NCI-H2171 treated with DMSO at 0.1 percent for 48 hours (cell line): ENCODE measurements at regions not wholly inside any gene's neighbourhood (a gene's known extent, or its start where the extent isn't known, plus 50 kb on each side); places are given as distances from the start of the nearest gene placed in this dataset.

Experiments
- DNase-seq: peaks from one replicate; lab custom pipeline; 2025; lab: John Stamatoyannopoulos, UW

GRCh38 chr1:234989479-234990327 is 138.9 kb downstream of the TOMM20 start:
- DNase-seq: no peak

DNA sequence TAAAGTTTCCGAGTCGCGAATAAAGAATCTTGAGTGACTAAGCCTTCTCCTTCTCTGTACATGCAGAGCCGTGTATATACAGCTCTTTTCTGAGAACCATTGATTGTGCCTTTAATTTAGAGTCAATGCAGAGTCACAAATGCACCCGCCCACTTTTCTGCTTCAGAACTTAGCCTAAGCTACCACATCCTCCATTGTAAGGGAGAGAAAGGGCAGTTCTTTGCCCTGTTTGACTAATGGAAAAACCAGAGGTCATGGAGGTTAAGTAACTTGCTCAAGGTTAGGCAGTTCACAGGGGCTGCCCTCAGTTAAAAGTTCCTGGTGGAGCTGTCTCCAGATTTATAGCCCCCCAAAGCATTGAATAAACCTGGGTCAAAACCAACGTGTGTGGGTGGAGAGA is 139.6 kb downstream of the TOMM20 start:
- DNase-seq: no peak

DNA sequence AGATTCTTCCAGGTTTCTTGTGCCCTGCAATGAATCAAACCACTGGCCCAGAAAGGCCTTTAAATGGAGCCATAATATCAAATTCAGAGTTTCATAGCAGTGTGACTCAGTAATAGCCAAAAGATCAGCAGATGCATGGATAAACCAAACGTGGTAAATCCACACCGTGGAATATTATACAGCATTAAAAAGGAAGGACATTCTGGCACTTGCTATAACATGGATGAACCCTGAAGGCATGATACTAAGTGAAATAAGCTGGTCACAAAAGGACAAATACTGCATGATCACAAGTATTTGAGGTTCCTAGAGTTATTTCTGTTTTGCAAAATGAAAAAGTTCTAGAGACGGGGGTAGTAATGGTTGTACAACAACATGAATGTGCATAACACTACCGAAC is 140.1 kb downstream of the TOMM20 start:
- no peak for DNase-seq

- no peak for DNase-seq
Measured at GRCh38 chr1:234988155-234988517, 140.5 kb downstream of the TOMM20 start.

GRCh38 chr1:234987415-234988154 is 141.1 kb downstream of the TOMM20 start:
- DNase-seq: no peak

GRCh38 chr1:234986750-234987414 is 141.8 kb downstream of the TOMM20 start:
- DNase-seq: no peak

DNA sequence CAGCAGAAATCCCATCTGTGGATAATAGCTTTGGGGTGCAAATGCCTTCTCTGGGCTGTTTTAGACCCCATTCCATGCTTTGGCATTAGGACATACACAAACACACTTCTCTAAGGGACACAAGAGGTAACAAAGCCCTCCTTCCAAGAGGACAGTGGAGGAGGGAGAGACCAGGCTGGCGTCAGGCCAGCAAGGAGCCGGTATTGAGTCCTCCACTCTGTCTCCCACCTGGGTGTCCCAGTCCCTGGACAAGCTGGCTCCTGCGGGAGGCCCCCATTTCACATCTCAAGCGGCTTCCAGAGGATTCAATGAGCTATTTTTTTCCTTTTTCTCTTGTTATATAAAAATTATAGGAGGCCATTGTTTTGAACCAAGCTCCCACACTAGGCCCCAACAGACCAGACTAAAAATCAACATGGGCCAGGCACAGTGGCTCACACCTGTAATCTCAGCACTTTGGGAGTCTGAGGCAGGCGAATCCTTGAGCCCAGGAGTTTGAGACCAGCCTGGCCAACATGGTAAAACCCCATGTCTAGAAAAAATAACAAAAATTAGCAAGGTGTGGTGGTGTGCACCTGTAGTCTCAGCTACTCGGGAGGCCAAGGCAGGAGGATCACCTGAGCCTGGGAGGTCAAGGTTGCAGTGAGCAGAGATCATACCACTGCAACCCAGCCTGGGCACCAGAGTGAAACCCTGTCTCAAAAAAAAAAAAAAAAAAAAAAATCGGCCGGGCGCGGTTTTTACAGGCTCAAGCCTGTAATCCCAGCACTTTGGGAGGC is 142.9 kb downstream of the TOMM20 start:
- no peak for DNase-seq

GRCh38 chr1:234985007-234985370 is 143.6 kb downstream of the TOMM20 start:
- no peak for DNase-seq

DNA sequence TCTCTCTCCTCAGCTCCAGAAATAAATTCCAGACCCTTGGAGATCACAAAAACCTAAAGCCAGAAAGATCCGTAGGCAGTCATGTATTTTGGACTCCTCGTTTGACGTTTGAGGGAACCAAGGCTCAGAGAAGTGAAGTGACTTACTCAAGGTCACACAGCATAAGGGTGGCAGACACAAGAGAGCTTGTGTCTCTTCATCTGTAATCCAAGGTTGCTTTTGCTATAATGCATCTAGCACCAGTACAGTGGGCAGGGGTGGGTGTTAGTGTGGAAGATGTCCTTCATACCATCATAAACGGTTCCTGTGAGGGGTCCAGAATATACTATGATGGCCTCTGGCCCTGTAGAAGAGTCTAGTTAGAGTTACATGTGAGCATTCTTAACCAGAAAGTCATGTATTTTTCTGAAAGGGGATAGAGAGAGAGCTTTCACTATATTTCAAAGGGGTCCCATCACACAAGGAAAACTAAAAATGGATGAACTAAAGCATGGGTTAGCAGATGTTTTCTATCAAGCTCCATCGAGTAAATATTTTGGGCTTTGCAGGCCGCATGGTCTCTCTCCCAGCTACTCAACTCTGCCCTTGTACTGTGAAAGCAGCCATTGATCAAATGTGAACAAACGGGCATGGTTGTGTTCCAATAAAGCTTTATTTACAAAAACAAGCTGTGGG is 144.9 kb downstream of the TOMM20 start:
- DNase-seq: no peak

DNA sequence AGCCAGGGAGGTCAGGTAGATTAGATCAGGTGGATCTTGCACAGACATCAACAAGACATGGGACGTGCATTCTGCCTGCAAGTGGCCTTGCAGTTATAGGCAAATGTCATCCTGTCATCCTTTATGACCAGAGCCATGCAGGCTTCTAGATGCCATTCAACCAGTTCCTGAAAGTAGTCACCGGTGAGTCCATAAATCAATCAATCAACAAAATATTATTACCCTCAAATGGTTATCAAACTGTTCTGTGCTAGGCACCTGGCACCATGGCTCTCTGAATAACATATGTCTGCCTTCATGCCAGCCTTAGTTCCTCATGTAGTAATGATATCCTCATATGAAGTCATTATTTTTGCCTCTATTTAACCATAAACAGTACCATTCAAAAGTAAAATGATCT is 146.9 kb downstream of the TOMM20 start:
- DNase-seq: no peak

DNA sequence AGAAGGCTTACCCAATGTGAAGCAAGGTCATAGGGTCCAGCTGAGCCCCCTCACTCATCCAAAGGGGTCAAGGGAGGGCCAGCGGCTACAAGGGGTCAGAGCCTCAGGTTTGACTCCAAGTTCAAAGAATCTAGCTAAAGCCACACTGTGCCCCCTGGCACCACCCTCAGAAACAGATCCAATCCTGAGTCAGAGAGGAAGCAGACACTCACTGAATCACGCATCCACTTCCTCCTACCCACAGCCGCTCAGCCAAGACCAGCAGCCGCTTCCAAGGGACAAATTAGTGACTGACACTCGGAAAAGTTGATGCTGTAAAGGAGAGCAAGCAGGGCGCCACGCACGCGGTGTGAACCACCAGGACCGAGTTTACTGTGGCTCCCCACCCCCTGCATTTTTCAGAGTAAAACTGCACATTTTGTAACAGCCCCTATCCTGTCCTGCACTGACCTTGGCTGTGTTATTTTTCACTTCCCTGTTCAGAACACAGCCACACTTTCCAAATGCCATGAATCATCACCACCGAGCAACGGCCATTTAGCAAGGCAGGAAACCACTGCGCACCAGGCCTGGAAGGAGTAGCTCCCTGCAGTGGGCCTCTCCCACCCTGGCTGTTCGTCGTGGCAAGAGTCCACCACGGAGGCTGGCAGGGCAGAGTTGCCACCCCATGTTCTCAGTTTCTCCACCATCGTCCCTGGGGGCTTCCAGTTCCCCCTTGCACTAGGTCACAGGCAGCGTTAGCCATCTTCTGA is 147.8 kb downstream of the TOMM20 start:
- no peak for DNase-seq

GRCh38 chr1:234980291-234980644 is 148.4 kb downstream of the TOMM20 start:
- DNase-seq: no peak

- DNase-seq: no peak
Measured at GRCh38 chr1:234979296-234980279, 149.0 kb downstream of the TOMM20 start.

- DNase-seq: peak; percentile 90
Measured at GRCh38 chr1:234978397-234979295, 150.0 kb downstream of the TOMM20 start.

- DNase-seq: peak; percentile 67
Measured at GRCh38 chr1:234977875-234978396, 150.7 kb downstream of the TOMM20 start.

DNA sequence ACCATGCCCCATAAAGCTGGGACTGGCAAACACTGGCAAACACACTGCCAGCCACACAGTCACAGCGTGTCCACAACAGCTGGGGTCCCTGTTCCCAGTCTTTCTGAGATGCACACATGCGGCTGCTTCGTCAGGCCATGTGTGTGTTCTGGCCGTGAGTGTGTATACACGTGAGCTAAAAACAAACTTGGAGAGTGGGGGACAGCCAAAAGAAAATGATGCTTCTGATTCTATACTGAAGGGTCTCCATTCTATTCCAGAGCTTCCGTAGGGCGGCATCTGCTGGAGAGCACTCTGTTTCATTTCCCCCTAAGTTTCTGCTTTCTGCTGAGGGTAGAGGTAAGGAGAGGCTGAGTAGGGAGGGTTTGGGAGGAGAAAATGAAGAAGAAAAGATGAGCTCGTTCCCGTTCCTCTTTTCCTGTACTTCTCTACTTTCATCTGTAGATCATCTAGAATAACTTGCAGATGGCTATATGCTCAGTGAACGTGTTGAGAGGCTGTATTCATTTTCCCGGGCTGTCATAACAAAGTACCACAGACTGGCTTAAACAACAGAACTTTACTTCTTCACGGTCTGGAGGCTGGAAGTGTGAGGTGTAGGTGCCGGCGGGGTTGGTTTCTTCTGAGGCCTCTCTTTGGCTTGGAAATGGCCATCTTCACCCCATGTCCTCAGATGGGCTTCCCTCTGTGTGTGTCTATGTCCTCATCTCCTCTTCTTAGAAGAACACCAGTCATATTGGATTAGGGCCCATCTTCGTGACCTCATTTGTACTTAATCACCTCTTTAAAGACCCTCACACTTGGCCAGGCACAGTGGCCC is 151.6 kb downstream of the TOMM20 start:
- no peak for DNase-seq
